ENCODE measurements at regions not wholly inside any gene's neighbourhood (a gene's known extent, or its start where the extent isn't known, plus 50 kb on each side); places are given as distances from the start of the nearest gene placed in this dataset.
"Not testable (repeated sequence)": the region's sequence is repeated elsewhere in the genome, so short reads cannot be mapped to it uniquely, and the experiment has no call there.

DNA sequence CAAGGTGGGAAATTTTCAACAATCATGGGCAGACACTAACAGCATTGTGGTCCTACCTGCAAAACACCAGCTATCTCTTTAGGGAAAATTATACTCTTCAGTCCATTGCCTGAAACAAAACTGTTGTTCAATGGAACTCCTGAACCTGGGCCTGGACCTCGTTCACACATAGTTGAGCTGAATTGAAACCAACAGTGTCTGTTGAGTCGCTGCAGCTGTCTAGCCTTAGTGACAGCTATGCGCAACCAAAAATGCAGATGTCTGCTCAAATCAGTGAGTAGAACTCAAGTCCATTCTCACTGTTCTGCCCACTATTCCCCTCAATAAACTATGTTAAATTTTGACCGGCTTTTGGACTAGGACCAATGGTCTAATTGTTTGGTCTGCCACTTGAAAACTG is 286.2 kb downstream of the TFAP2A start:
- DNase-seq (ENCODE audit: low read depth, low spot score) = no peak

DNA sequence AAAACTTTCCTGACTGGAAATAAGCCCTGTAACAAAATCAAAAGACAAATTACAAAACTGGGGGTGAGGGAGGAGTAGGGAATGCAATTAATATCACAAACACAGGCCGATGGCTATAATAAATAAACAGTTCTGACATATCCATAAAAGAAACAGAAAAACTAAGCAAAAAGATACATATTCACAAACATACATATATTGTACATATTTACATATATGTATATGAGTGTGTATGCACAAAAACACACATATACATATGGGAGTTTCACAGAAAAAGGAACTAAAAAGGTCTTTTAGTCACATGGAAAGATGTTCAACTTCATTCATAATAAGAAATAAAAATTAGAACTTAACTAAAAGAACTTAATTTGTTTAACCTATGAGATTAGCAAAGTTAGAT is 292.7 kb downstream of the TFAP2A start:
- no peak for DNase-seq (ENCODE audit: low read depth, low spot score)

DNA sequence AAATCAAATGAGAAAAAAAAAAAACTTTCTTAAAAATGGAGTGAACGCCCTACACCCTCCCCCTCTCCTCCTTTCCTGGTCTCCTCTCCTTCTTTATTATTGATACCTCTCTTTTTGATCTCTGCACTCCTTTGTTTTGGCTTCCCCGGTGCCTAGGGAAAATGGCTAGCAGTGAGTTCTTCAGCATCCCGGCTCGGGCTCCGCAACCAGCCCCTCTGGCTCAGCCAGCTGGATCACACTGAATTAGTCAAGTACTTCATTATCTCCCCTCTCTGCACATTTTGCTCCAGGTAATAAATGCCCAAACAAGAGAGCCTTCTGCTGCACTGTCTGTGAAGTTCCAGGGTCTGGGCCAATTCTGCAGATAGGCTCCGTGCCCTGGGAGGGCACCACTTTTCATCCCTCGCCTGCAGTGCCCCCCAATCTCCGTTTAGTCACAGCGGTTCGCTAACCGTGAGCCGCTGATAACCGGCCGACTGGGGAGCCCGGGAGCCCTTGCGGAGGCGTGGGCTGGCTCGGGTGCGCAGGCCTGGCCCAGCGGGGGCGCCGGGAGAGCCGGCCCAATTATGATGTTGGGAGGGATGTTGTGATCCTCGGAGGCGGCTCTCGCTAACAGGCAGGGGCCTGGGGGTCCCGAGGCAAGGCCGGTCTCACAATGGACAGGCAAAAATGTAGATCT is 301.9 kb downstream of the TFAP2A start:
- DNase-seq (ENCODE audit: low read depth, low spot score) = no peak

- DNase-seq (ENCODE audit: low read depth, low spot score) = no peak
These were observed 302.9 kb downstream of the TFAP2A start for GRCh38 chr6:10111975-10112374.

- DNase-seq (ENCODE audit: low read depth, low spot score) = no peak
These were observed 313.2 kb downstream of the TFAP2A start for GRCh38 chr6:10101551-10102252.

- DNase-seq (ENCODE audit: low read depth, low spot score) = no peak
These were observed 315.2 kb downstream of the TFAP2A start for GRCh38 chr6:10099529-10100140.

GRCh38 chr6:10098756-10099528 is 315.9 kb downstream of the TFAP2A start:
- no peak for DNase-seq (ENCODE audit: low read depth, low spot score)

DNA sequence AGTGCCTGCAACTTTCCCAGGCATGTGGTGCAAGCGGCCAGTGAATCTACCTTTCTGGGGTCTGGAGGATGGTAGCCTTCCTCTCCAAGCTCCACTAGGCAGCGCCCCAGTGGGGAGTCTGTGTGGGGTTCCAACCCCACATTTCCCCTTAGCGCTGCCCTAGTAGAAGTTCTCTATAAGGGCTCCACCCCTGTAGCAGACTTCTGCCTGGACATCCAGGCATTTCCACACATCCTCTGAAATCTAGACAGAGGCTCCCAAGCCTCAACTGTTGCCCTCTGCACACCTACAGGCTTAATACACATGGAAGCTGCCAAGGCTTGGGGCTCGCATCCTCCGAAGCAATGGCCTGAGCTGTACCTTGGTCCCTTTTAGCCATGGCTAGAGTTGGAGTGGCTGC is 321.6 kb downstream of the TFAP2A start:
- no peak for DNase-seq (ENCODE audit: low read depth, low spot score)

- DNase-seq (ENCODE audit: low read depth, low spot score) = no peak
These were observed 330.5 kb downstream of the TFAP2A start for GRCh38 chr6:10084111-10084986.

GRCh38 chr6:10082385-10082784 is 332.5 kb downstream of the TFAP2A start:
- no peak for DNase-seq (ENCODE audit: low read depth, low spot score)

DNA sequence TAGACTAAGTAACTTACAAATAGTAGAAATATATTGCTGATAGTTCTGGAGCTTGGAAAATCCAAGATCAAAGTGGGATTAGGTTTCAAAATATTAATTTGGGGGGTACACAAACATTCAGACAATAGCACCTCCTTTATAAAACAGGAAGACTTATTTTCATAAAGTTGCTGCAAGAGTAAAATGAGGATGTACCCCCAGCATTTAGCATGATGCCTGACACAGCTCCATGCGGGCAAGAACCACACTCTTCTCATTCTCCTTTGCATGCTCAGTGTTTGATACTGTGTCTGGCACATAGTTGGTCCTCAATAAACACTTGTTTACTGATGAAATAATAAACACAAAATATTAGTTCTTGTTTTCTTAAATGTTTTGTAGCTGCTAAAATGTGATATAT is 332.9 kb downstream of the TFAP2A start:
- DNase-seq (ENCODE audit: low read depth, low spot score) = no peak

DNA sequence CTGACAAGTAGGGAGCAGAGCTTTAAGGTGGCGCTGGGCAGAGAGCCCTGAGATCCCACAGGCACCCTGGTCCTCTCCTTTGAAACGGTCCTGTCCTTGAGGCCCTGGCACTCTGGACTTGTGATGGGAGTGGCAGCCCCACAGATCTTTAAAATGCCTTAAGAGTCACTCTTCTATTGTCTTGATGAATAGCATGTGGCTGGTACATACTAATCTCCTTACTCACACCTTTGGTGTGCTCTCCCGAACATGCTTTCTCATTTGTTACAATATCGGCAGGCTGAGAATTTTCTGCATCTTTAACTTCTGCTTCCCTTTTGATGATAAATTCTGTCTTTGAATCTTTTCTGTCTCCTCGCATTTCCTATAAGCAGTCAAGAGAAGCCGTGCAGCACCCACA is 333.8 kb downstream of the TFAP2A start:
- no peak for DNase-seq (ENCODE audit: low read depth, low spot score)

DNA sequence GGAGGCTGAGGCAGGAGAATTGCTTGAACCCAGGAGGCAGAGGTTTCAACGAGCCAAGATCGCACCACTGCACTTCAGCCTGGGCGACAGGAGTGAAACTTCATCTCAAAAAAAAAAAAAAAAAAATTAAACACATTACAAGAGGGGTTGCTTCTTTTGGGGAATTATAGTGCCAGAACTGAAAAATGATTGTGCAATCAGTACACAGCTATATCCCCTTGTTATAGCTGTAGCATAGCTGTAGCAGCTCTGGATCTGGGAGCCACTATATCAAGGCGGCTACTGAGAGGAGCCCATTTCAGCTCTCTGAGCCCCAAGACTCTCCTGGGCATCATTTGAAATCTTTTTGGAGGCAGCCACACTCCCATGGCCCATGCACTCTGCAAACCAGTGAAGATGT is 334.3 kb downstream of the TFAP2A start:
- no peak for DNase-seq (ENCODE audit: low read depth, low spot score)

- no peak for DNase-seq (ENCODE audit: low read depth, low spot score)
These were observed 336.3 kb downstream of the TFAP2A start for GRCh38 chr6:10078581-10078980.

GRCh38 chr6:10074726-10075125 is 340.1 kb downstream of the TFAP2A start:
- not testable (repeated sequence) for DNase-seq (ENCODE audit: low read depth, low spot score)

DNA sequence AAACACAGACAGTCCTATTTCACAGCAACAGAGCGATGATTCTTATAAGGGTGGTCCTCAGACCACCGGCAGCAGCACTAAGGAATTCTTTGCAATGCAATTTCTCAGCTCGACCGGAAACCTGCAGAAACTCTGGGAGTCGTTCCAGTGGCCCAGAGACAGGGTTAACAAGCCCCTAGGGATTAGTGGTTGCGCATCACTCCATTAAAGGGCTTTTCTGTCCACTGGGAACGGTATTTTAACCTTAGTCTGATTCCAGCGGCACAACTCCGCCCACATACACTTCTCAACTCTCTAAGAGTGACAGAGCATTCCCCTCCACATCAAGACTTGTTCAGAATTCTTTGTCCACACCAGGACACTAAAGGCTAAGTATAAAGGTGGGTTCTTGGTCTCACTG is 341.5 kb downstream of the TFAP2A start:
- no peak for DNase-seq (ENCODE audit: low read depth, low spot score)

DNA sequence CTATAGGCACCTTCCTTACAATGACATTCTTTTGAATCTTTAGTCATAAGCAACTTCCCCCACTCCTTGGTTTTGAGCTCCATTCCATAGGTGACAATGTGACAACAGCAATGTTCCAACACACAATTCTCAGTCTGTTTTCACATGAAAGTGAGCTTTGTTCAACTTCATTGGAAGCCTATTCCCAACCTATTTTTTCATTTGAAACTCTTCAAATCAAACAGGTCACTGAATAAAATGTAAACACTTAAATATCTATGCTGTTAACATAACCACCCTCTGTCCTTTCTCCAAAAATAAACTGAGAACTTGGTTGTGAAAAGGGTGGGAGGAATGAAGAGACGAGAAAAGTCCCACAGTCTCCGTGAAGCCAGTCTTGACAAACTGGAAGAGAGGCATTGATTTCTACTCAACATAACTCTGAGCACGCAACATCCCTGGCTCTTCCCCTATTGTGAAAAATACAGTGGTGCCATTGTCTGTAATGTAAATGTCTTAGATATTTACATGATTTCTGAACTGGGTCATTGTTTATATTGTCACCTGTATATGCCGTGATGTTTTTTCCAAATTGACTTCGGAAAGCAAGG is 343.1 kb downstream of the TFAP2A start:
- DNase-seq (ENCODE audit: low read depth, low spot score) = no peak

- DNase-seq (ENCODE audit: low read depth, low spot score) = no peak
These were observed 354.9 kb downstream of the TFAP2A start for GRCh38 chr6:10060004-10060403.

DNA sequence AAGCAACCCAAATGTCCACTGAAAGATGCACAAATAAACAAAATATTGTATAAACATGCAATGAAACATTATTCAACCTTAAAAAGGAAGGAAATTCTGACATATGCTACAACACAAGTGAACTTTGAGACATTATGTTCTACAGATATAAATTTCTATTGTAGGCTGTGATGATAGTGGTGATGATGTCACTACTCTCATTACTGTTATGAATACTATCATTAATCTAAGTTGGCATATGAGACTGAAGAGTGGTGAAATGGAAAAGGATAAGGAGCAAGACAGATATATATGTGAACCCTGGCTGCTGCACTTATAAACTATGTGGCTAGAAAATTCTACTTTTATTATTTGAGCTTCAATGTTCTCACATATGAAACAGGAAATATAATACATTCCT is 360.2 kb downstream of the TFAP2A start:
- no peak for DNase-seq (ENCODE audit: low read depth, low spot score)

DNA sequence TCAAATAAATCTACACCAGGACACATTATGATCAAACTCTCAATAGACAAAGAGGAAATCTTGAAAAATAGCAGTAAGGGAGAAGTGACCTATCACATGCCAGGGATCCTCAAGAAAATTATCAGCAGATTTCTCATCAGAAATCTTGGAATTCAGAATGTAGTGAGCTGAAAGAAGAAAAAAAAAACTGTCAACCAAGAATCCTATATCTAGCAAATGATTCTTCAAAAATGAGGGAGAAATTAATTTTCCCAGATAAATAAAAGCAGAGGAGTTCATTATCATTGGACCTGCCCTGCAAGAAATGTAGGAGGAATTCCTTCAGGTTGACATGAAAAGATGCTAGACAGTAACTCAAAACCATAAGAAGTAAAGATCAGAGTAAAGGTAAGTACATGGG is 363.6 kb downstream of the TFAP2A start:
- DNase-seq (ENCODE audit: low read depth, low spot score) = no peak
